Activated CD8-positive, alpha-beta T cell treated with anti-CD3 and anti-CD28 coated beads, Interleukin-2, amount 10 ng/mL, durations not matched to agents 7 days and 5 days (primary cell): ENCODE measurements at regions not wholly inside any gene's neighbourhood (a gene's known extent, or its start where the extent isn't known, plus 50 kb on each side); places are given as distances from the start of the nearest gene placed in this dataset.

Experiments
- ATAC-seq: fragments of 150-1000 bp; cut with Tn5 transposase; one replicate; pipeline ENCODE4 v1.10.0; 2021; ENCODE audit warnings: moderate library complexity
- CTCF ChIA-PET: fragments of 350-600 bp; sonication (Branson Sonifier 250); formaldehyde crosslinking; loops from one replicate; lab custom pipeline; 2021; ENCODE audit warnings: antibody characterized with exemption; lab: Charles Lee
- POLR2A ChIA-PET: fragments of 350-600 bp; sonication (Branson Sonifier 250); formaldehyde crosslinking; loops from one replicate; lab custom pipeline; 2021; ENCODE audit warnings: antibody characterized with exemption; lab: Charles Lee
- DNase-seq: peaks from one replicate; pipeline ENCODE4 v3.0.0-alpha.2; 2020
- H3K27ac Mint-ChIP-seq: one replicate; pipeline ENCODE4 v1.8.0; 2021; ENCODE audit warnings: mild to moderate bottlenecking, mixed read lengths
- H3K27me3 Mint-ChIP-seq: one replicate; pipeline ENCODE4 v1.8.0; 2021; ENCODE audit warnings: low read depth, mixed read lengths
- H3K36me3 Mint-ChIP-seq: one replicate; pipeline ENCODE4 v1.8.0; 2021; ENCODE audit warnings: low read depth, mixed read lengths
- H3K4me1 Mint-ChIP-seq: one replicate; pipeline ENCODE4 v1.8.0; 2021; ENCODE audit warnings: low read depth, mixed read lengths
- H3K4me3 Mint-ChIP-seq: one replicate; pipeline ENCODE4 v1.8.0; 2021; ENCODE audit warnings: mild to moderate bottlenecking, mixed read lengths
- H3K9me3 Mint-ChIP-seq: one replicate; pipeline ENCODE4 v1.8.0; 2022; ENCODE audit warnings: mixed read lengths; ENCODE audit not compliant: insufficient read depth

GRCh38 chr3:22606461-22606860 is 596.7 kb upstream of the UBE2E2 start:
- Mint-ChIP-seq H3K27ac (no peak overlapping the region), H3K36me3 (no peaks in the 10 kb centered on the region), H3K4me3 (no peak overlapping the region), H3K9me3 (no peaks in the 10 kb centered on the region), H3K27me3 (no peaks in the 10 kb centered on the region), H3K4me1 (no peaks in the 10 kb centered on the region)
- DNase-seq (no peak), ATAC-seq (no peak)
- CTCF ChIA-PET: no interaction called here
- POLR2A ChIA-PET: no interaction called here

DNA sequence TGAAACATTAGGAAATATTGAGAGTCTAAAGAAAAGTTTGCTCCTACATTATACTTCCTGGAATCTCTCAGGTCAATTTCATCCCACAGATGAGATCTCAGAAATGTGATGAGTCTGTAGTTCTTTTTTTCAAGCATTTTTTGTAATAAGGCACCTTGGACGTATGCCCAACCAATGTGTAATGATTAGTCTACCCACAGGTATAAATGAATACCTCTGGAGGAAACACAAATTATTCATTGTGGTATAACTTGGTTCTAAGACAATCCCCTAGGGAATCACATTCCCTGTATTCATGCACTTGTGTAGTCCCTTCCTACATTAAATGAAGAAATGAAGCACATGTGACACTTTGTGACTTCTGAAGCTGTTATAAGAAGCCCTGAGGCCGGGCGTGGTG is 596.2 kb upstream of the UBE2E2 start:
- CTCF ChIA-PET: no interaction called here

GRCh38 chr3:22608093-22608492 is 595.0 kb upstream of the UBE2E2 start:
- no peaks in the 10 kb centered on the region for H3K4me1 Mint-ChIP-seq
- H3K9me3 Mint-ChIP-seq: no peaks in the 10 kb centered on the region
- CTCF ChIA-PET: no interaction called here
- H3K36me3 Mint-ChIP-seq: no peaks in the 10 kb centered on the region
- DNase-seq (no peak), ATAC-seq (no peak)
- H3K27me3 Mint-ChIP-seq: no peaks in the 10 kb centered on the region
- H3K27ac Mint-ChIP-seq: no peak overlapping the region
- POLR2A ChIA-PET: no interaction called here
- H3K4me3 Mint-ChIP-seq: no peak overlapping the region

More for the DNA sequence above, 596.2 kb upstream of the UBE2E2 start:
- Mint-ChIP-seq H3K9me3 (no peaks in the 10 kb centered on the region), H3K4me3 (no peak overlapping the region), H3K4me1 (no peaks in the 10 kb centered on the region), H3K27me3 (no peaks in the 10 kb centered on the region), H3K27ac (no peak overlapping the region), H3K36me3 (no peaks in the 10 kb centered on the region)
- ATAC-seq (no peak), DNase-seq (no peak)
- POLR2A ChIA-PET: no interaction called here

GRCh38 chr3:22608721-22609120 is 594.4 kb upstream of the UBE2E2 start:
- Mint-ChIP-seq H3K27ac (no peak overlapping the region), H3K4me3 (no peak overlapping the region), H3K36me3 (no peaks in the 10 kb centered on the region), H3K9me3 (no peaks in the 10 kb centered on the region), H3K27me3 (no peaks in the 10 kb centered on the region), H3K4me1 (no peaks in the 10 kb centered on the region)
- ATAC-seq (no peak), DNase-seq (no peak)
- ChIA-PET CTCF (no interaction called here), POLR2A (no interaction called here)

DNA sequence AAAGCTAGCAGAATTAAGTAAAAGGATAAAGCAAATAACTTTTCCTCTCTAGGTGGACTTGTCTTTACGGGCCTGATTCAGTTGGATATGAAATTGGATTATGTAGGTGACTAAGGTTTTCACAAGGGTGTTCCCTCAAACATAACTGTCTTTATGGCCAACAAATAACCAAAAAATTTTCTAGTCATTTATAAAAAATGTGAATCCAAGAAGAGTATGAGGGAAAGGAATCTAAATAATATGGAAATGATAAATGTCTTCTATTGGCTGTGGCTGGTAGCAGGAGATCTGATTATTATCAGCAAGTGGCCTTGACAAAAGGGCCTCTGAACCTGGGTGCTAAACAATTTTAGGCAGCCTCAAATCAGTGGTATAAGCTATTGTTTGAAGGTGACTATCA is 594.0 kb upstream of the UBE2E2 start:
- DNase-seq: no peak
- H3K36me3 Mint-ChIP-seq: no peaks in the 10 kb centered on the region
- POLR2A ChIA-PET: no interaction called here

DNA sequence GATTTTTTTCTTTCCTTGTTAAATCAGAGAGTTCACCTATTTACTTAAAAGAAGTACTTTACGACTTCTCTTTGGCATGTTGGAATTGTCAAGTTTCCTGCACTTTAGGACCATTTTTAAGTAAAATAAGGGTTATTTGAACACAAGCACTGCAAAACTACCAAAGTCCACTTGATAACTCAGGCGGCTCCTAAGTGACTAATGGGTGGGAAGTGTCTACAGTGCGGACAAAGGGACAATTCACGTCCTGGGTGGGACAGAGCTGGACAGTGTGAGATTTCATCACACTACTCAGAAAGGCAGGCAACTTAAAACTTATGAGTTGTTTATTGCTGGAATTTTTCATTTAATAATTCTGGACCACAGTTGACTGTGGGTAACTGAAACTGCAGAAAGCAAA is 590.2 kb upstream of the UBE2E2 start:
- no peak for ATAC-seq
- no peak overlapping the region for H3K4me3 Mint-ChIP-seq
- no peak for DNase-seq
- CTCF ChIA-PET: no interaction called here
- no peaks in the 10 kb centered on the region for H3K4me1 Mint-ChIP-seq
- H3K27ac Mint-ChIP-seq: no peak overlapping the region
- no peaks in the 10 kb centered on the region for H3K36me3 Mint-ChIP-seq
- H3K9me3 Mint-ChIP-seq: no peaks in the 10 kb centered on the region
- H3K27me3 Mint-ChIP-seq: no peaks in the 10 kb centered on the region
- POLR2A ChIA-PET: no interaction called here

More for the DNA sequence above, 594.0 kb upstream of the UBE2E2 start:
- no peak overlapping the region for H3K4me3 Mint-ChIP-seq
- no peaks in the 10 kb centered on the region for H3K9me3 Mint-ChIP-seq
- H3K27ac Mint-ChIP-seq: no peak overlapping the region
- ATAC-seq: no peak
- no peaks in the 10 kb centered on the region for H3K27me3 Mint-ChIP-seq
- CTCF ChIA-PET: no interaction called here
- no peaks in the 10 kb centered on the region for H3K4me1 Mint-ChIP-seq

DNA sequence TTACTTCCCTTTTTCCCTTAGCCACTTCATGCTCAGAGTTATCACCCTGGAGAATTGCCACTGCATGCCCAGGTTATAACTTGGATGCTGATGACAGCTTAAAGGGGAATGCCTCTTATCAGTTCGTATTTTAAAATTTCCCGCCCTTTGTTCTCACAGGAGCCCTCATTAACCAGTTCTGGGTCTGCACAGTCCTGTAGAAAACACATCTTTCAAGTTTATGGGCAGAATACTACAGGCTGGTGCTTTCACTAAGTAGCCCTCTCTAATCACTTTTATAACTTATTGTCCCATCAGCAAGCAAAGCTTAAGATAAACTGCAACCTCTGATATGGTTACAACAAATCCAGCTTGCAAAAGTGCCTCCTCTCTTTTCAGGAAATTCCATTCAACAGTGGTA is 587.3 kb upstream of the UBE2E2 start:
- Mint-ChIP-seq H3K27ac (no peak overlapping the region), H3K4me3 (no peak overlapping the region), H3K4me1 (no peaks in the 10 kb centered on the region), H3K36me3 (no peaks in the 10 kb centered on the region), H3K27me3 (no peaks in the 10 kb centered on the region), H3K9me3 (no peaks in the 10 kb centered on the region)
- no peak for ATAC-seq
- POLR2A ChIA-PET: no interaction called here
- CTCF ChIA-PET: no interaction called here
- no peak for DNase-seq

- no peaks in the 10 kb centered on the region for H3K36me3 Mint-ChIP-seq
- no peak overlapping the region for H3K4me3 Mint-ChIP-seq
- H3K27ac Mint-ChIP-seq: no peak overlapping the region
- H3K27me3 Mint-ChIP-seq: no peaks in the 10 kb centered on the region
- DNase-seq: no peak
- CTCF ChIA-PET: no interaction called here
- no peak for ATAC-seq
- POLR2A ChIA-PET: no interaction called here
- no peaks in the 10 kb centered on the region for H3K9me3 Mint-ChIP-seq
- H3K4me1 Mint-ChIP-seq: no peaks in the 10 kb centered on the region
Observed at GRCh38 chr3:22617372-22617771, 585.8 kb upstream of the UBE2E2 start.

DNA sequence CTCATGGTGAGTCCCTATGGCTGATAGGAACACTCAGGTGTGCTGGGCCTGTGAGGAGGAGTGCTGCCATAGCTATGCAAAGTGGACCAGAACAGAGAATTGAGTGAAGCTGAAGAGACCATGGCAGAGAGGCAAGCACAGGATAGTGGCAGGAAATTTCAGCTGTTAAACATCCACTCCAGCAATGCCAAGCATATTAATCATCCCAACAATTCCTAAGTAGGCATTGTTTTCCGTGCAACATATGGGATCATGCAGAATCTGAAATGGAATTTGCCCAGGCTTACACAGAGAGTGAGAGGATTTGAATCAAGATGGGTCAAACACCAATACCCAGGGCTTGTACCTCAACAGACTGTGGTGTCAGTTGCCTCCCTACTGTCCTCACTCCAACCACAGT is 582.6 kb upstream of the UBE2E2 start:
- DNase-seq (no peak), ATAC-seq (no peak)
- H3K27ac Mint-ChIP-seq: no peak overlapping the region
- no peaks in the 10 kb centered on the region for H3K9me3 Mint-ChIP-seq
- H3K4me1 Mint-ChIP-seq: no peaks in the 10 kb centered on the region
- no peak overlapping the region for H3K4me3 Mint-ChIP-seq
- no peaks in the 10 kb centered on the region for H3K36me3 Mint-ChIP-seq
- H3K27me3 Mint-ChIP-seq: no peaks in the 10 kb centered on the region
- CTCF ChIA-PET: no interaction called here
- POLR2A ChIA-PET: no interaction called here

DNA sequence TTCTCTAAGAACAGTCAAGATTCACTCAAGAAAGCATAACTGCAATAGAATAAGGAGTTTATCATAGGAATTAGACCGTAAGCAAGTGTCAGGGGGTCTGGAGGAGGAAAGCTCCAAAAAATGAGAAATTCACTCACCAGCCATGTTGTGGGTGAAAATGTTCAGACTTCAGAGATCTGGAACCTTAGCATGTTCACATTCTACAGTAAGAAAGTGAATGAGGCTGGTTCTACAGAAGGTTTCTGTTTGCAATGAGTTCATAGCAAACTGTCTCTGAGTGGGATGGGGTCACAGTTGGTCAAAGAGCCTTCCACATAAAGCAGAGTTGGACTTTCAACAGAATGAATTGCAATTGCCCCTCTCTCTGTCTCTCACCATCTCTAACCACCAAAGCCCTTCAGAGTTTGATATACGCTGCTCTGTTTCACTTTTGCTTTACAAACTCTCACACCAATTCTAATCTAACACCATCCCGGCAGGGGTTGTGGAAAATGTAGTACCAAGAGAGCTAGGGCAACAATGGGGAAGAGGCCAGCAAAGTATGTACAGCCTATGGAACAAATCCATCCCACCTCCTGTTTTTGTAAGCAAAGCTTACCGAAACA is 581.8 kb upstream of the UBE2E2 start:
- Mint-ChIP-seq H3K9me3 (no peaks in the 10 kb centered on the region), H3K27me3 (no peaks in the 10 kb centered on the region), H3K27ac (no peak overlapping the region), H3K4me1 (no peaks in the 10 kb centered on the region), H3K36me3 (no peaks in the 10 kb centered on the region), H3K4me3 (no peak overlapping the region)
- ATAC-seq (no peak), DNase-seq (no peak)
- ChIA-PET POLR2A (no interaction called here), CTCF (no interaction called here)

DNA sequence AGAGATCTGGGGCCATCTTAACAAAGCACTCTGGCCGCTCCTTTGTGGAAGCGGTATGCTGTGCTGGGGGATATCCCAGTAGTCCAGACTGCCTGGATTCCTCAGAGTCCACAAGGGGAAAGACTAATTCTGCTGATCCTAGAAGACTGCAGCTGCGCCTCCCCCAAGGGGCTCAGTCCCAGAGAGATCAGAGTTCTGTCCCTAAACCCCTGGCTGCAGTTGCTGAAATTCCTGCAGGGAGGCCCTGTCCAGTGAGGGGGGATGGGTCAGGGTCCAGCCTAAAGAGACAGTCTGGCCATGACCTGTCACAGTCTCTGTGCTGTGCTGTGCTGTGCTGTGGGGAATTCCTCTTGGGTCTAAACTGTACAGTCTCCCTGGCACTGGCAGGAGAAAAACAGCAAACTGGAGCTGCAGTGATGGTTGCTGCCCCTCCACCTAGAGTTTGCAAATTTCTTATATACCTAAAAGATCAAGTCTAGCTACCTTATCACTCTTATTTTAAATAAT is 575.1 kb upstream of the UBE2E2 start:
- Mint-ChIP-seq H3K9me3 (no peaks in the 10 kb centered on the region), H3K4me1 (no peaks in the 10 kb centered on the region), H3K4me3 (no peak overlapping the region), H3K27me3 (no peaks in the 10 kb centered on the region), H3K27ac (no peak overlapping the region), H3K36me3 (no peaks in the 10 kb centered on the region)
- CTCF ChIA-PET: no interaction called here
- no peak for DNase-seq
- POLR2A ChIA-PET: no interaction called here
- ATAC-seq: no peak

- no peak overlapping the region for H3K4me3 Mint-ChIP-seq
- ChIA-PET CTCF (no interaction called here), POLR2A (no interaction called here)
- no peaks in the 10 kb centered on the region for H3K36me3 Mint-ChIP-seq
- no peaks in the 10 kb centered on the region for H3K9me3 Mint-ChIP-seq
- ATAC-seq (no peak), DNase-seq (no peak)
- no peak overlapping the region for H3K27ac Mint-ChIP-seq
- H3K4me1 Mint-ChIP-seq: no peaks in the 10 kb centered on the region
- H3K27me3 Mint-ChIP-seq: no peaks in the 10 kb centered on the region
Observed at GRCh38 chr3:22632536-22632935, 570.6 kb upstream of the UBE2E2 start.

DNA sequence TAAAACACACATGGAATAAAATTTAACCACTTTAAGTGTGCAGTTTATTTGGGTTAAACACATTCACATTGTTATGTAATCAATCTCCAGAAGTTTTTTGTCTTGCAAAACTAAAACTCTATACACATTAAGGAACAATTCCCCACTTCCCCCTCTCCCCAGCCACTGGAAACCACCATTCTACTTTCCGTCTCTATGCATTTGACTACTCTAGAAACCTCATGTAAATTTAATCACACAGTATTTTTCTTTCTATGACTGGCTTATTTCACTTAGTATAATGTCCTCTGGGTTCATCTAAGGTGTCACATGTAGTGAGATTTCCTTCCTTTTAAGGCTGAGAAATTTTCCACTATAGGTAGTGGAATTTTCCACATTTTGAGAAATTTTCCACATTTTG is 568.7 kb upstream of the UBE2E2 start:
- H3K4me3 Mint-ChIP-seq: no peak overlapping the region
- no peaks in the 10 kb centered on the region for H3K36me3 Mint-ChIP-seq
- ATAC-seq: no peak
- H3K4me1 Mint-ChIP-seq: no peaks in the 10 kb centered on the region
- ChIA-PET CTCF (no interaction called here), POLR2A (no interaction called here)
- H3K27ac Mint-ChIP-seq: no peak overlapping the region
- no peaks in the 10 kb centered on the region for H3K9me3 Mint-ChIP-seq
- DNase-seq: no peak
- no peaks in the 10 kb centered on the region for H3K27me3 Mint-ChIP-seq
